ENCODE measurements at regions not wholly inside any gene's neighbourhood (a gene's known extent, or its start where the extent isn't known, plus 50 kb on each side); places are given as distances from the start of the nearest gene placed in this dataset.

GRCh38 chr4:41329361-41329760, 72.6 kb downstream of the UCHL1 start:
- no peaks in the 10 kb centered on the region for H3K4me1 ChIP-seq (ENCODE audit: insufficient read depth, low read length)
- no peaks in the 10 kb centered on the region for H3K9me3 ChIP-seq (ENCODE audit: low read depth, low read length)
- no peaks in the 10 kb centered on the region for H3K36me3 ChIP-seq (ENCODE audit: insufficient read depth, low read length)
- TF ChIP-seq CTCF (IDR thresholded peaks at IDR 0.05; ENCODE audit: extremely low read depth, low read depth, low read length) = no peak
- no peak overlapping the region for H2AFZ ChIP-seq (ENCODE audit: low read length)
- H3K4me3 ChIP-seq (ENCODE audit: insufficient read depth, low read length) = no peak overlapping the region
- no peaks in the 10 kb centered on the region for H3K79me2 ChIP-seq (ENCODE audit: insufficient read depth, low read length)
- no peak for DNase-seq (ENCODE audit: insufficient read length, low spot score, missing footprints)
- no peak overlapping the region for H3K4me2 ChIP-seq (ENCODE audit: insufficient read depth, low read length)
- no peaks in the 10 kb centered on the region for H4K20me1 ChIP-seq (ENCODE audit: insufficient read depth, low read length)
- no peaks in the 10 kb centered on the region for H3K27me3 ChIP-seq (ENCODE audit: insufficient read depth, low read length)
- H3K27ac ChIP-seq (ENCODE audit: low read depth, low read length) = no peak overlapping the region

GRCh38 chr4:41331224-41331623, 74.5 kb downstream of the UCHL1 start:
- no peaks in the 10 kb centered on the region for H3K36me3 ChIP-seq (ENCODE audit: insufficient read depth, low read length)
- H3K4me2 ChIP-seq (ENCODE audit: insufficient read depth, low read length) = no peak overlapping the region
- no peaks in the 10 kb centered on the region for H3K79me2 ChIP-seq (ENCODE audit: insufficient read depth, low read length)
- no peaks in the 10 kb centered on the region for H4K20me1 ChIP-seq (ENCODE audit: insufficient read depth, low read length)
- H3K4me1 ChIP-seq (ENCODE audit: insufficient read depth, low read length) = no peaks in the 10 kb centered on the region
- H3K4me3 ChIP-seq (ENCODE audit: insufficient read depth, low read length) = no peak overlapping the region
- no peak overlapping the region for H2AFZ ChIP-seq (ENCODE audit: low read length)
- TF ChIP-seq CTCF (IDR thresholded peaks at IDR 0.05; ENCODE audit: extremely low read depth, low read depth, low read length) = no peak
- no peaks in the 10 kb centered on the region for H3K27me3 ChIP-seq (ENCODE audit: insufficient read depth, low read length)
- H3K27ac ChIP-seq (ENCODE audit: low read depth, low read length) = no peak overlapping the region
- no peaks in the 10 kb centered on the region for H3K9me3 ChIP-seq (ENCODE audit: low read depth, low read length)
- DNase-seq (ENCODE audit: insufficient read length, low spot score, missing footprints) = no peak

- TF ChIP-seq CTCF (IDR thresholded peaks at IDR 0.05; ENCODE audit: extremely low read depth, low read depth, low read length) = no peak
- Histone ChIP-seq H3K36me3 (ENCODE audit: insufficient read depth, low read length) (no peaks in the 10 kb centered on the region), H2AFZ (ENCODE audit: low read length) (no peak overlapping the region), H3K9me3 (ENCODE audit: low read depth, low read length) (no peaks in the 10 kb centered on the region), H3K4me3 (ENCODE audit: insufficient read depth, low read length) (no peak overlapping the region), H4K20me1 (ENCODE audit: insufficient read depth, low read length) (no peaks in the 10 kb centered on the region), H3K4me1 (ENCODE audit: insufficient read depth, low read length) (no peaks in the 10 kb centered on the region), H3K4me2 (ENCODE audit: insufficient read depth, low read length) (no peak overlapping the region), H3K27me3 (ENCODE audit: insufficient read depth, low read length) (no peaks in the 10 kb centered on the region), H3K27ac (ENCODE audit: low read depth, low read length) (no peak overlapping the region), H3K79me2 (ENCODE audit: insufficient read depth, low read length) (no peaks in the 10 kb centered on the region)
- no peak for DNase-seq (ENCODE audit: insufficient read length, low spot score, missing footprints)
Observed at GRCh38 chr4:41332510-41333054, 75.9 kb downstream of the UCHL1 start.

- TF ChIP-seq CTCF (IDR thresholded peaks at IDR 0.05; ENCODE audit: extremely low read depth, low read depth, low read length) = no peak
- H3K4me1 ChIP-seq (ENCODE audit: insufficient read depth, low read length) = no peaks in the 10 kb centered on the region
- no peak overlapping the region for H2AFZ ChIP-seq (ENCODE audit: low read length)
- no peak overlapping the region for H3K4me3 ChIP-seq (ENCODE audit: insufficient read depth, low read length)
- H3K9me3 ChIP-seq (ENCODE audit: low read depth, low read length) = no peaks in the 10 kb centered on the region
- no peak overlapping the region for H3K27ac ChIP-seq (ENCODE audit: low read depth, low read length)
- H4K20me1 ChIP-seq (ENCODE audit: insufficient read depth, low read length) = no peaks in the 10 kb centered on the region
- H3K27me3 ChIP-seq (ENCODE audit: insufficient read depth, low read length) = no peaks in the 10 kb centered on the region
- no peak for DNase-seq (ENCODE audit: insufficient read length, low spot score, missing footprints)
- no peaks in the 10 kb centered on the region for H3K36me3 ChIP-seq (ENCODE audit: insufficient read depth, low read length)
- H3K79me2 ChIP-seq (ENCODE audit: insufficient read depth, low read length) = no peaks in the 10 kb centered on the region
- H3K4me2 ChIP-seq (ENCODE audit: insufficient read depth, low read length) = no peak overlapping the region
Observed at GRCh38 chr4:41334182-41334581, 77.5 kb downstream of the UCHL1 start.

All from osteoblast (primary cell).